HG03469 (cell line): ENCODE measurements at regions not wholly inside any gene's neighbourhood (a gene's known extent, or its start where the extent isn't known, plus 50 kb on each side); places are given as distances from the start of the nearest gene placed in this dataset.

Experiments
- ATAC-seq: cut with Tn5 transposase; IDR thresholded peaks from one replicate; pipeline ENCODE4 v1.9.1; 2021; ENCODE audit warnings: mild to moderate bottlenecking, moderate library complexity, moderate number of reproducible peaks; ENCODE audit not compliant: unreplicated experiment

DNA sequence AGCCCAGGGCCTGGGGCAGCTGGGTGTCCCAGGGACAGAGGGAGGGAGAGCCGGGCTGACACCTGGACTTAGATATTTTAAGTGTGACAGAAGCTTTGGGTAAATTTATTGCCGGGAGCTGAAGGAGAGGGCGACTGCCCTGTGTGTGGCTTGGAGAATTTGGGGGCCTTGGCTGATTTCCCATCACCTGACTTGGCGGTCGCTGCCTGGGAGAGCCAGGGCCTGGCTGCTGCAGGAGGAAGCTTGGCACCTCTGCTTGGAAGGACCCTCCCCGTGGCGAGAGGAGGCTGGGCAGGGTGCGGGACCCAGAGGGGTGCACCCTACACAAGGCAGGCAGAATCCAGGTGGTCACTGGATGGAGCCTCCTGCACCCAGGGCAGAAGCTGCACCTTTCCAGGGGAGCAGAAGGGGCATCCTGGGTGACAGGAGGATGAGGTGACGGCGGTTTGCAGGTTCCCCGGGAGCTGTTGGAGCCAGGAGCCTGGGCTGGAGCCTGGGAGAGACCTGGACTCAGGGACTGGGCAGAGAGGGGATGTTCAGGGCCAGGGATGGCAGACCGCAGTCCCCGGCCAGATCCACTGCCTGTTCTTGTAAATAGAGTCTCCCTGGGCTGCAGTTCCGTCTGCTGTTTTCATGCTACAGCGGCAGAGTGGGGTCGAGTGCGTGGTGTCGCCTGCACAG, 72.0 kb downstream of the RGS12 start:
- ATAC-seq: no peak

DNA sequence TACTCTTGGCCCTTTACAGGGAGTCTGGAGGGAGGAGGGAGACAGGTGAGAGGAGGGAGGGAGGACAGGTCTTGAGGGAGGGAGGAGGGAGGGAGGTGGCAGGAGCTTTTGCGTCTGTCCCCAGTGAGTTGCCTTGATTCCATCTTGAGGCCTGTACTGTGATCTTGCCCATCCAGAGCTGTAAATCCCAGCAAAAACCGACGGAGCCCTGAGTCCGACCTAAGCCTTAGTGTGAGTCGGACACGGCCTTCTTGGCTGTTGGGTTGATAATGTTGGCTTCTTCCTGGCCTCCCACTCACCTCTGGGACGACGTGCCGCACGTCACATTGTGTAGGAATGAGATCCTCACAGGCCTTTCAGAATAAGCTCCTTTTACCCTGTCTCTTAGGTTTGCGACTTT, 72.5 kb downstream of the RGS12 start:
- no peak for ATAC-seq

DNA sequence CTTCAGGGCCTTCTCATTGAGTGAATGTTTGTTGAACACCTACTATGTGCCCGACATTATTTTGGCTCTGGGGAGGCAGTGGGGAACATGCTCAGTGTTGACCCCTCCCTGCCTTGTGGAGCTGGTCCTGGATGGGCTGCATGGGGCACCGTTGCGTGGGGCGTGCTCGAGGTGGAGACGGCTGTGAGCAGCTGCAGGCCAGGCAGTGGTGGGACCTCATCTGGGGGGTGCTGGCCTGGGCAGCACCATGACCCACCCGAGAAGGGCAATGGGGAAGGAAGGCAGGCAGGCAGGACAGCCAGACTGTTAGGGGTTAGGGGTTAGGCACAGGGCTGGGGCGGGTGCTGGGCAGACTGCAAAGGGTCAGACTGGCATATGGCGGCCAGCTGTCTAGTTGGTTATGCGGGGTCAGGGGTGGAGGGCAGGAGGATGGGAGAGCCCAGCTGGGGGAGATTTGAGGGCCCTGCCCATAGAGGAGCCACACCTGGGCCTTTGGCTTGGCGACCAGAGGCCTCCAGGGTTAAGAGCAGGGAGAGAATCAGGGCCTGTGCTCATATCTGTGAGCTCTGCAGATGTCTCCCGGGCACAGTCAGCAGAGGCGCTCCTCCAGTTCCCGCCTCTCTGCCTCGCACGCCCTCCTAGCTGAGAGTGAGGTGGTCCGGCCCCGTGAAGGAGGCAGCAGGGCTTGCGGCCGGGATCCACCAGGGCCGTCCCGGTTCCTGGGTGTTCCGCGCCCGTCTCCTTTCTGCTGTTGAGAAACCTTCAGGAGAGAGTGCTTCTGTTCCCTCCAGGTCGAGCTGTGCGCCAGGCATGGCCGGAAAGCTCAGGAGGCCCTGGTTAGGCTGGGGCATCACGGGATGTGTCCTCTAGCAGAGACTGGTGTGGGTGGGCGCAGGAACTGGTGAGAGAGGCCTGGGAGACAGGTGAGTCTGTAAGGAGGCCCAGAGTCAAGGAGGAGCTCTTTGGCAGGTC, 73.3 kb downstream of the RGS12 start:
- no peak for ATAC-seq

DNA sequence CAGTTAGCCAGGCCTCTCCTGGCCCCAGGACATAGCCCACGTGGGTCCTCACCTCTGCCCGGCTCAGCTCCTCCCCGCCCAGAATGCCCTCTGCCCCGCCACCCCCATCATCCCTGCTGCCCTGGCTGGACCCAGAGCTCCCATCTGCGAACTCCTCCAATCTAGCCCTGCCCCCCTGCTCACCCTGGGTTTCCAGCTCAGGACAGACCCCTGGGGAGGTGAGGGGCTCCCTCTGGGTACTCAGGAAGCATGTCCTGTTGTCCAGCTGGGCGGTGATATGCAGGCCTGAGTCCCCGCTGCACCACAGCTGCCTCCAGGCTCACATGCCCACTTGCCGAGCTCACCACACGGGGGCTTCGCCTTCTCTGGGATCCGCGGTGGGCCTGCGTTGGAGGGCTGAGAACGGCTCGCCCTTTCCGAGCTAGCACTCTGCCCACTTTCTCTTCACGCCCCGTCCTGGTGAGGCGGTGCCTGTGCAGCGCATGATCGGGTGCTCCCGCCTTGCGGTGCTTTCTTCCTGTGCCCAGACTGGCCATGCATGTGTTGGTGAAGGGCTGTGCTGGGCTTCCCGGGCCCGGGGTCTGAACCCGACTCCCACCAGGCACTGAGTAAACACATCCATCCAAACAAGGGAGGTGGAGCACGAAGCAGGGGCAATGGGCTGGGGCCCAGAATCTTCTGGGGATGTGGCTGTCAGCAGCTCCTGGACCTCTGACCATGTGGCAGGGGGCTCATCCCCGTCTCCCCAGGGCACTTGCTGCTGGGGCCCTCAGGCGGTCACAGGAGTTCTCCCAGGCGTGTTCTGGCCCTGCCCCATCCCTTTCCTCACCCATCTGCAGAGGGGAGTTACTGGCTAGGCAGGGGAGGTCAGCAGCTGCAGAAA, 74.3 kb downstream of the RGS12 start:
- ATAC-seq: no peak

DNA sequence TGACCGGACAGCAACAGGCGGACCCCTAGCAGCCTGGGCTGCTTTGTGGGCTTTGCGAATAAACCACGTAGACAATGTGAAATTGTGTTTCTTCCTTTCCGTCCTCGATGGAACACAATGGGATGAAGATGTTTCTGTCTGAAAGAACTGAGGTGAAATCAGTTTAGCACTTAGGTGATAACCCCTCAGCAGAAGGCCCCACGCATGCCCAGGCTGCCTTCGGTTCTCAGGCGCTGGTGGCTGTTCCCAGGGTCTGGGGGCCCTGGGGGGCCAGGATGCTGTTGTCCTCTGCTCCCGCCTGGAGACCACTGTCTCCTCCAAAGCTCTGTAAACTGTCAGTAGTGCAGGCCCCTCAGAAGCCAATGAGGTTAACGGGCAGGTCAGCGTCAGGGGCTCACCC, 73.9 kb upstream of the HGFAC start:
- ATAC-seq: no peak

DNA sequence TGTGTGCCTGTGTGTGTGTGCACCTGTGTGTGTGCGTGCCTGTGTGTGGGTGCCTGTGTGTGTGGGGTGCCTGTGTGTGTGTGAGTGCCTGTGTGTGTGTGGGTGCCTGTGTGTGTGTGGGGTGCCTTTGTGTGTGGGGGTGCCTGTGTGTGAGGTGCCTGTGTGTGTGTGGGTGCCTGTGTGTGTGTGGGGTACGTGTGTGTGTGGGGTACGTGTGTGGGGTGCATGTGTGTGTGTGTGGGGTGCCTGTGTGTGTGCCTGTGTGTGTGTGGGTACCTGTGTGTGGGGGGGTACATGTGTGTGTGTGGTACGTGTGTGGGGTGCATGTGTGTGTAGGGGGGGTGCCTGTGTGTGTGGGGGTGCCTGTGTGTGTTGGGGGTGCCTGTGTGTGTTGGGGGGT, 73.4 kb upstream of the HGFAC start:
- no peak for ATAC-seq

DNA sequence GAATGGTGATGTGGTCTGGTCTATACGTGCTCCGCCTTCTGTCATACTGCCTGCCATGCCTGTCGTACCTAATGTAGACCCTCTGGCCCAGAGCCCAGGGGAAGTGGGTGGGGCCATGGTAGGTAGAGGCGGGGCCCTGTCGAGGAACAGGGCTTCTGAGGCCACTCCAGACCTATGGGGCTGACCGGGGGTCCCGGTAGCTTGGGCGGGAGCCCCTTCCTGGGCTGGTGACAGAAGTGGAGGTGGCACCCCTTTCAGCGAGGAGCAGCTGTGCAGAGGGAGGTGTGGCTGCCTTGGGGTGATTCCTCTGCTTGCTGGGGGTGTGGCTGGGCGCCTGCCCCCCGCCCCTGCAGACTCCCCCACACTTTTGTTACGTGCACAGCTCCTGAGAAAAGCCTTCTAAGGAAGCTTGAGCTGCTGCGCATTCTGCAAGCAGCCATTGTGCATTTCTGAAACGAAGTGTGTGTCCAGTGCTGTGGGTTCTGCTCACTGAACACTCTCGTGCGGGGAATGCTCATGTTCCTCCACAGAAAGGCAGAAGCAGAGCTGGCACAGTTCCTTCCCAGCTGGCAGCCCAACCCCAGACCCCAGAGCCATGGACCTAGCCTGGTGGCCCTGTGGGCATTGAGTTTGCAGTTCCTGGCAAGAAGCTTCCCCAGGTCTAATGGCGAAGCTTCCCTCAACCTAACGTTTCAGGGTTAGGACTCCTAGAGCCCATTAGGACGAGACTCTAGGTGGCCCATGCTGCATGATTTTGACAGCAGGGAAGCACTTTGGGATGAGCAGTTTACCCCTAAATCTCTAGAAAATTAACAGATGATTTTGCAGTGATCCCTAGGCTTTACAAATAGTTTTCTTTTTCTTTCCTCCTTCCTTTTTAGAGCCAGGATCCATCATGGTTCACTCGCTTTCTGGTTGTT, 72.7 kb upstream of the HGFAC start:
- no peak for ATAC-seq

DNA sequence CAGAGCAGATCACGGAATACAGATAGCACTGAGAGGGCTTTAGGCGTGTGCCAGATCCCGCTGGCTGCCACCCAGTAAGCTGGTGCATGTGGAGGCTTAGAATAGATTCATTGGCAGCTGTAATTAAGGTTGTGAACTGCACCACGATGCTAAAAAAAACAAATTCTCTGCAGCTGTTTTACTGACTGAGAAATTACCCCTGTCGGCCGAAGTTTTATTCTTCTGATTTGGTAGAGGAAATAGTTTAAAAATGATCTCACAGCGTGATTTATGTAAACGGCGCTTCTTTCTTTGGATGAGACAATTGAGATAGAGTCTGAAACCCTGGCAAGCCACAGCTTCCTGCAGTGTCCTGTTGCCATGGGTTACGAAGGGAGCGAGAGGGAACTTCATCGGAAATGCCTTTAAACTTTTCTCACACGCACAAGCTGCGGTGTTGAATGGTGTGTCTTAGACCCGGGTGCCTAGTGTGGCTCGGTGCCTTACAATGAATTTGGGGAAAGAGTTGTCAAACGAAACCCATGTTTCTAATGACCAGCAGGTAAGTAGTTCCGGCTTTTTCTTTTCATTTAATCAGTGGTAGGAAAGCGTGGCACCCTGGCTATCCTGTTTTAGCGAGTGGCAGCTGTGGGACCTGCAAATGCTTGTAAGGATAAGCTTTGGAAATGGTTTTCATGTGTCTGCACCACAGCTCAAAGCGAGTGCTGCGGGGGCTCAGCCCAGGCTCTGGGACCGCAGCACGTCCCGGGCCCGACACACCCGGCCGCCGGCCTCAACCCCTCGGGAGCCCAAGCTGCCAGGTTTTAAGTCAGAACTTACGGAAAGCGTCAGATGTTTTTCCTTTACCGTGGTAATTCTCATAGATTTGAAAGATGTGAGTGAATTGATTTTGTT, 71.7 kb upstream of the HGFAC start:
- no peak for ATAC-seq

DNA sequence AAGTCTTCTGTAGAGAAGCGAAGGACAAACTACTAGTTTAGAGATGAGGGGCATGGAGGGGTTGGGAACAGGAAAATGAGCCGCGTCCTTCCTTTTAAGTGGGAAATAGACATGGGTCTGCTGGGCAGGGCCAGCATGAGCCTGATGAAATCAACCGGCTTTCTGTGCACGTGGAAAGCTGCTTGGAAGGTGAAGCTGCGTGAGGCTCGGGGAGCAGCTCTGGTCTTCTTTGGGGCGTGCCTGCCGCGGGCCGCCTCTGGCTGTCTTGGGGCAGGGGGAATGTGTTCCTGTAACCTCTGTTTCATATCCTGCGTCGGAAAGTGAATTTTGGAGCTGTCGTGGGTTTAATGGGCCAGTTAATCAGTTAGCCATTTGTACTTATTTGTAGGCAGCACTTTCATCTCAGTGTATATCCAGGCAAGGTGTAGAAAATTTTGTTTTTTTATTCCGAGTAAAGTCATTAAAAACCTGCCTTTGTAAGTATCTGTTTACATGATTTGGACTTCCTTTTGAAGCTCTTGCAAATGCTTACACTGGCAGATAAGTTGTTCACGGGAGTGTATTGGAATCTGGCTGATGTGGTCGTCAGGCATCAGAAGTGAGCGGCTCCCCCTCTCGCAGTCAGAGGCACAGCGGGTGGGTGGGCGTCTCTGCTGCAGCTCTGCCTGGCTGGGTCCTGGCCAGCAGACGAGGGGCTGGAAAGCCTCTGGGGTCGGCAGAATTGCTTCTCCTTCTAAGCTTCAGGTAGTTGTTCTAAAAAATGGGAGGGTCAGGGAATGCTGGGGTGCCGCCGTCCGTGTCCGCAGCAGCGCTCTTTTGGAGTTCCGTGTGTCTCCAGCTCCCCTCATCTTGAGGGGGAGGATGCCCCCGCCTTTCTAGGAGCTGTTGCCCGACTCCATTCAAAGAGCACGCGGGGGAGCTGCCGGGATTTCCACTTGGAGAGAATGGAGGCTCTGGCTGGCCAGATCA, 70.5 kb upstream of the HGFAC start:
- ATAC-seq: no peak

DNA sequence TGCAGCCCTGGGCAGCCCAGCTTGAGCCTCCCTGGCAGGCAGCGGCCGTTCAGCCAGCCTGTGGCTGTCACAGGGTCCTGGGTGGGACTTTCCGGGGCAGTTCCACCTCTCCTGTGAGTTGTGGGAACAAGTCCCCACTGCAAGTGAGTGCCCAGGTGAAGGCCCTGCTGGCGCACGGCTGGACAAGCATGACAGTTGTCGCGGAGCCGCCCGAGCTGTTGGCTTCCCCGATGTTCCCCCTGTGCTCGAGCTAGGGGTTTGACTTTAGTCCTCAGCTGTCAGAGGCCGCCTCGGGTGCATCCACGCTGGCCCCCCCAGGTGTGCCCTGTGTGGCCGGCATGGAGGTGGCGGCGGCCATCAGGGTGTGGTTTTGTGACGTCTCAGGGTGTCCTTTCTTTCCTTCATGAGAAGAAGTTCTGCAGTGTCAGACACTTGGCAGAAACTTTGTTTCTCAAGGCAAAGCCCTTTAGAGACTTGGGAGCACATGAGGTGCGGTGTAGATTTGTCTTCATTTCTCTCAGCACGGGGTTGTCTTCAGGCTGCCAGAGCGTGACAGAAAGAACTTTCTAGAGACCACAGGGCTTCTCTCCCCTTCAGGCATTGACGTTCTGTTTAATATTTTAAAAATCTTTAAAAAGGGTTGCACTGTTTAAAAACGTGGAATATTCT, 69.4 kb upstream of the HGFAC start:
- ATAC-seq: no peak

DNA sequence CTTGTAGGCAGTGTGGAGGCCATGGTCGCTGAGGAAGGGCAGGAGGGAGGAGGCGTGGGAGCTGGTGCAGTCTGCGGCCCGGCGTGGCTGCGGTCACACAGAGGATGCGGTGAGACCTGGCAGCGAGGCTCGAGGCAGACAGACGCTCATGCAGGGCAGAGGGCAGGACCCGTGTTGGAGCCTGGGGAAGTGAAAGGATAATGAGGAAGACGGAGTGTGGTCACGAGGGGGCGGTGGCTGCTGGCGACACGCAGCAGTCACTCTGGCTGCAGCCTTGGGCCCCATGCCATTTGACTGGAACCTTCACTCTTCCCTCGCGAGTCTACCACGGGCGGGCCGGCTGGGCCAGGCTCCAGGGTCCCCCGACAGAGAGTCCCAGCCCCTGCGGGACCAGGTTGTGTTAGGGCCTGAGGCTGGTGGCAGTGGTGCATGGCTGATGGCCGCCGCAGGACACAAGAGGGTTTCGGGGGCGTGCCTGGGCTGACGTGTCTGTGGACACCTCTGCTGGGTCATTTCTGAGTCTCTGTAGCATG, 68.8 kb upstream of the HGFAC start:
- no peak for ATAC-seq

DNA sequence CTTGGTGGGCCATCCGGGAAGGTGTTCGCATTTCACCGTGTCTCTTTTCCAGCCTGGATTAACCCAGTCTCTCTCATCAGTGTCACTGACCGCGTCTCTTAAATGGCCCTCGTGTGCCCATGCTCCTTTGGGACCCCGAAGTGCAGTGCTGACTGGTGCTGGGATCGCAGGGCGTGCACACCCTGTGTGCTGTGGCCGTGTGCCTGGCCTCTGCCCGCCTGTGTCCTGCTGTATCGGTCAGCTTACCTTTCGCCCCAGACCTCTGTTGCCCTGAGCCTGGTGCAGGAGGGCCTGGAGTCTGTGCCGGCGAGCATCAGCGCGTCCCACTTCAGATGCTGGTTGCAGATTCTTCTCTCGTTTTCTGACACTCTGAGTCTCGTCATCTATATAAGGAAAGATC, 68.3 kb upstream of the HGFAC start:
- no peak for ATAC-seq

DNA sequence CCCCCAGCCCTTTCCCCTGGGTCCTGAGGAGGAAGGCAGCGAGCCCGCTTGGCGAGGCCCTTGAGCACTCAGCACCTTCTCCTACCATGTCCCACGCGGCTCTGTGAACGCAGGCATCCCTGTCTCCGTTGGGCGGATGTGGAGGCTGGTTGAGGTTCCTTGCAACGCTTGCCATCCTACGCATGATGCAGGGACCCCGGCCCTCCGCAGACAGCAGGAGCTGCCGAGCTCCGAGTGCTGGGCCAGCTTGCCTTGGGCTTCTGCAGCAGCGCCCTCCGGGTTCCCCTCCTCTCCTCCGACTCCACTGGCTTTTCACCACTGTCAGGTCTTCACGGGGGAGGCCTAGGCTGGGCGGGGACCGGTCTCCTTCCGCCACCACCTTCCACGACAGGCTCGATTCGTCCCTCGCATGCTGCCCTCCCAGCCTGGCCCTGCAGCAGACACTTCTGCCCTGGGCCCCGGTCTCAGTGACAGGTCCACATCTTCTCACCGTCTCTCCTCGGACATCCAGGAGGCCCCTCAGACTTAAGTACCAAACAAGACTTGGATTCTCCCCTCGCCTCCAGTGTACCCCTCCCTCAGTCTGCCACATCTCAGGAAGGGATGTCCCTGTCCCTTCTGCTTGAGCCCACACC, 67.6 kb upstream of the HGFAC start:
- no peak for ATAC-seq

DNA sequence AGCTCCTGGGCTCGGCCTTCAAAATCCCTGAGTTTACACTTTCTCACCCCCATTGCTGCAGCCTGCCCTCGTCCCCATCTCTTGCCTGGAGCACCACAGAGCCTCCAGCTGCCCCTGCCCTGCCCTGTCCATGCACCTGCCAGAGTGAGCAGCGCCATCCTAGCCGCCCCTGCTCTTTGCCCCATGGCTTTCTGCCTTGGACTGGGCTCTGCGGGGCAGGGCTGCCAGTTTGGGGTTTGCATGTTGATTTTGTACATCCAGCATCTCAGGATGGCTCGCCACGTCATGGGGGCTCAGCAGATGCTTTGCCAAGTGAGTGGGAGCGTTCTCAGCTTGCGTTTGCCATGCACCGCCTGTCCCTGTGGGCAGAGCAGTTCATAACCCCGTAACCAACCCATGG, 67.1 kb upstream of the HGFAC start:
- no peak for ATAC-seq

DNA sequence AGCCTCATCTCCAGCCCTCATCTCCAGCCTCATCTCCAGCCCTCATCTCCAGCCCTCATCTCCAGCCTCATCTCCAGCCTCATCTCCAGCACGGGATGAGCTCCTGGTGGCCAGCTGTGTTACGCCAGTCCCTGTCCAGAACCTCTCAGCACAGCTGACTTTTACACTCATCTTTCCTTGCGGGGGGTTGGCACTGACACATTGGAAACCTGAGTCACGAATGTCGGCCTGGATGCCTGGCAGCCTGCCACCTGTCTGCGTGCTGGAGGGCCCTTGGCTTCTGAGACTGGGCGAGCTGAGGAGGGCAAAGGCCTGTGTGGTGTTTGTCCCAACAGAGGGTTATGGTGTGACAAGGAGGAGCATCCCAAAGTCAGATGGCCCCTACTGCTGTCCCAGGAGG, 66.1 kb upstream of the HGFAC start:
- ATAC-seq: no peak

DNA sequence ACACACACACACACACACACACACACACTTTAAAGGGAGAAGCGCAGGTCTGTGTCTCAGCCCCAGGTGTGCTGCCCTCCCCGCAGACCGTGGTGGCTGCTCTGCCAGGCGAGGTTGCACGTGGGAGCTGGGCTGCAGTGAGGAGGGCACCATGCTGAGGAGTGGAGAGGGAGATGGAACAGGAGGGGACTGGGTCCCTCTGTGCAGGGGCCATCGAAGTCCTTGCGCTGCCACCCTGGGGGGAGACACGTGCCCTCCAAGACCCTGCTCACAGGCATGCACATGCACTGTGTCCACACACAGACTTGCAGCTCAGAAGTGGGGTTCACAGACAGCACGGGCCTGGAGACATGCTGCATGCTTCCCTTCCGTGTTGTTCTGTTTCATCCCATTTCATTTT, 65.5 kb upstream of the HGFAC start:
- ATAC-seq: no peak

DNA sequence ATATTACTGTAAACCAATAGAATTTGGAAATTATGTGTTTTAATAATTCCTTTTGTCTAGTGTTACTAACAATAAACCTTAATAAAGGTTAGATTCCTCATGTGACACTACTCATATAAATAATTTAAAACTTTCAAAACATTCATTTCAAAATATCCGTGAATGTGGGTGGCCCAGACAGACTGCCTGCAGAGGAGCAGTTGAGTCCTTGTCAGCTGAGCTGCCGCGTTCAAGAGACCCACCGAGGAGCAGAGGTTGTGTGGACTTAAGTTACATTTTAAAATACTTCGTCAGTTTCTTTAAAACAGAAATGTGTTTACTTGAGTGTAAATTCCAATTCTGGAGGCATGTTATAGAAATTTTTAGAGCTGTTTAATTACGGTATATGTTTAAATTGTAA, 64.2 kb upstream of the HGFAC start:
- ATAC-seq: no peak
